HG03354 (cell line): ENCODE measurements at regions not wholly inside any gene's neighbourhood (a gene's known extent, or its start where the extent isn't known, plus 50 kb on each side); places are given as distances from the start of the nearest gene placed in this dataset.

ENCODE experiments used
- ATAC-seq: cut with Tn5 transposase; IDR thresholded peaks from one replicate; pipeline ENCODE4 v1.9.1; 2021; ENCODE audit warnings: mild to moderate bottlenecking; ENCODE audit not compliant: unreplicated experiment, poor library complexity, severe bottlenecking

DNA sequence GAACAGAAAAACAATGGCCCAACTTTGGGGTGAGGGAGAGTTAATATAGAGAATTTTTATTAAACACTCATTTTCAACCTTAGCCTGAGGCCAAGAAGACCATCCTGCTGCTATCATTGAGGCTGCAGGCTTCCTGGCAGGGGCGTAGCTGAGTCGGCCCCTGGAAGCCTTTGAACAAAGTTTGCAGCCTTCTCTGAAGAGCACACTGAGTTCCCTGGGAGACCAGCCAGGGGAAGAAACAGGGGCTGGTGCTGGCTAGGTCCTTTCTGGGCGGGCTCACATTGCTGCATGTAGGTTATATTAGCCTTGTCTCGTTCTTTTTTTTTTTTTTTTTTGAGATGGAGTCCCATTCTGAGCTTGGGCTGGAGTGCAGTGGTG lies 126.8 kb upstream of the HS6ST1 start:
- no peak for ATAC-seq

DNA sequence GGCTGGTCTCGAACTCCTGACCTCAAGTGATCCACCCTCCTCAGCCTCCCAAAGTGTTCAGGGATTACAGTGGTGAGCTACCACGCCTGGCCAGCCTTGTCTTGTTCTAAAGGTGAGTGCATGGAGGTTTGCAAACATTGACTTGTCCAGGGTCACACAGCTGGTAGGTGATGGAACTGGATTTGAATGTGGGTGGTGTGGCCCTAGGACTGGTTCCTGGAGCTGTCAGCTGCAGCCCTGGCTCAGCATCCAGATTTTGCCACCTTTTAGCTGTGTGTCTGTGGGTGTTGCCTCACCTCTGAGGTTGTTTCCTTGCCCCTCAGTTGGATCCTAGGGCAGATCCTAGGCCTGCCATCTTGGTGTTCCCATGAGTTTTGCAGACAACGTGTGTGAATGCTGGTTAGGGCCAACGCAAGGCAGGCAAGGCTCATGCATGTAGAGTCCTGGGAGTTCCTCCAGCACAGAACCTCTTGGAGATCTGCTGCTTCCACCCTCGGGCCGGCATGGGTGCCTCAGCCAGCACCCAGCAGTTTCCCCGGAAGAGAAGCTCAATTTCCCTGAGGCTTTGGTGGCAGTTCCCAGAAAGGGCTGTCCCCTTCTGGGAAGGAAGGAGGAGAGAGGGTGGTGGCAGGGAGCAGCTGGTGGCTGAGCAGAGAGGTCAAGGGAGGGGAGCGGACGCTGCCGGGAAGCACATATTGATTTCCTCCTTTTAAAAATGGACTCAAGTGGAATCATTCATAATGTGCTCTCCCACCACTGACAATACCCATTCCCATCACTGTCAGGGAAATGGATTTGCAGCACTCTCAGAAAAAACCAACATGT lies 127.6 kb upstream of the HS6ST1 start:
- ATAC-seq = no peak

DNA sequence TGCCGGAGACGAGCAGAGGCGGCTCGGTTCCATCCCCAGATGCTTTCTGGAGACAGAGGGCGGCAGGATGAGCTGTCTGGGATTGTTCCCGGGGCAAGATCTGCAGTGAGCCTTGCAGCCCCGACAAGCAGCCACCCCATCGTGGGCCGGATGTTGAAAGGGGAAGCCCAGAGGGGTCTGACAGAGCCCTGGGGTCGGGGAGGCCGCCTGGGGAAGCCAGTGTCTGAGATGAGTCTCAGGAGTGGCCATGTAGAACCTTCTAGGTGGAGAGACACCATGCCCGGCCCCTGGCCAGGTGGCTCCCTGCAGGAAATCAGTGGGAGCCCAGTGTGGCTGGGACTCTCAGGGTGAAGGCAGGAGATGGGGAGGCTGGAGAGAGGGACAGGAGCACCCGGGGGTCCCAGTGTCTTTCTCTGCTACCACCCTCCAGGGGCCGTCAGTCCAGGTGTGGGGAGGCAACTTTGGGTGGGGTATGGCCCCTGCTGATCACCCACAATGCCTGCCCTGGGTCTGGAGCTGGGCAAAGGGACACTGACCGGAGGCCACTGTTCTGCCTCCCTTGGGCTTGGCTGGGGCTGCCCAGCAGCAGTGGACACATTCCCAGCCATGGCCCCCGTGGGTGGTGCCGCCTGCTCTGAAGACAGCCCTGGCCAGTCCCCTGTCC lies 128.3 kb upstream of the HS6ST1 start:
- no peak for ATAC-seq

DNA sequence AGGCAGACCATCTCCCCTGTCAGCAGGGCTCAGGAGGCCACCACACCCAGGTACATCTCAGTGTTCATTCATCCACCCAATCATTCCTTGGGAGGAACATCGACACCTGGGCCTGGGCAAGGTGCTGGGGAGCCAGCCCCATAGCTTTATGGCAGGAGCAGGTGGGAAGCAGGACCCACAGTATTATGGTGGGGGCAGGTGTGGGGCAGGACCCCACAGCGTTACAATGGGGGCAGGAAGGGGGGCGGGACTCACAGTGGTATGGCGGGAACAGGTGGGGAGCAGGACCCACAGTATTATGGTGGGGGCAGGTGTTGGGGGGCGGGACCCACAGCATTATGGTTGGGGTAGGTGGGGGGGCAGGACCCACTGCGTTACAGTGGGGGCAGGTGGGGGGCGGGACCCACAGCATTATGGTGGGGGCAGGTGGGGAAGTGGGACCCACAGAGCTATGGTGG lies 128.9 kb upstream of the HS6ST1 start:
- no peak for ATAC-seq

DNA sequence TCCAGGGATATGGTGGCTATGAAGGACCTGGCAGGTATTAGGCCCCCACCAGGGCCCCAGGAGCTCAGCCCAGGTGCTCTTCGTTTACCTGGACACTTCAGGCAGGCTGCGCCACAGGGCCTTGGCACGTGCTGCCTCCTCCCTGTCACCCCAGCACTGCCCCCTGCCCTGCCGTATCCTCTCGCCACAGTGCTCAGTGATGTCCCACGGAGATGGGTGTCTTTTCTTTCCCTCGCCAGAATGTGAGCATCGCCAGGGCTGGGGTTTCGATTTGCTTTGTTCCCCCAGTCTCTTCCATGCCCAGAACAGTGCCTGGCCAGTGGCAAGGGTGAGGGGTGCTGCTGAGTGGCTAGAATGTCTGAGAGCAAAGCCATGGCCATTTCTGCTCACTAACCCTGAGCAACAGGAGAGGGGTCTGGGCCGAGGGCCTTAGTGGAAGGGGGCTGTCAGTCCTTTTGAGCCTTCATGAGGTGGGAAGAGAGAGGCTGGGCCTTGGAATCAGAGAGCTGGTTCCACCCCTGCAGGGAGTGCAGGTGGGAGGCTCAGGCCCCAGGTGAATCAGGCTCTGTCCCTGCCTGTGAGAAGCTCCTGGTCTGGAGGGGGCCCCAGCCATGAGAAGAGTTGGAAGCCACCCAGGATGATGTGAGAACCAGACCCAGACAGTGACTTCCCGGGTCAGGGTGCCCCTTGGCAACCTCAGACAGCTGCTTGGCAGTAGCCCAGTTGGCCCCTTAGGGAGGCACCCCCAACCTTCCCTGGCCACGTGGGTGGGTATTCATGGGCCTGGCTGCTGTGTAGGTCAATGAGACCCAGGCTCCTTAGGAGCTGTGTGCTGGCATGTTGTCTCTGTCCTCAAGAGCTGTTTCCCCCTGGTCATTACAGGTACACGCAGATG lies 129.9 kb upstream of the HS6ST1 start:
- ATAC-seq = no peak

DNA sequence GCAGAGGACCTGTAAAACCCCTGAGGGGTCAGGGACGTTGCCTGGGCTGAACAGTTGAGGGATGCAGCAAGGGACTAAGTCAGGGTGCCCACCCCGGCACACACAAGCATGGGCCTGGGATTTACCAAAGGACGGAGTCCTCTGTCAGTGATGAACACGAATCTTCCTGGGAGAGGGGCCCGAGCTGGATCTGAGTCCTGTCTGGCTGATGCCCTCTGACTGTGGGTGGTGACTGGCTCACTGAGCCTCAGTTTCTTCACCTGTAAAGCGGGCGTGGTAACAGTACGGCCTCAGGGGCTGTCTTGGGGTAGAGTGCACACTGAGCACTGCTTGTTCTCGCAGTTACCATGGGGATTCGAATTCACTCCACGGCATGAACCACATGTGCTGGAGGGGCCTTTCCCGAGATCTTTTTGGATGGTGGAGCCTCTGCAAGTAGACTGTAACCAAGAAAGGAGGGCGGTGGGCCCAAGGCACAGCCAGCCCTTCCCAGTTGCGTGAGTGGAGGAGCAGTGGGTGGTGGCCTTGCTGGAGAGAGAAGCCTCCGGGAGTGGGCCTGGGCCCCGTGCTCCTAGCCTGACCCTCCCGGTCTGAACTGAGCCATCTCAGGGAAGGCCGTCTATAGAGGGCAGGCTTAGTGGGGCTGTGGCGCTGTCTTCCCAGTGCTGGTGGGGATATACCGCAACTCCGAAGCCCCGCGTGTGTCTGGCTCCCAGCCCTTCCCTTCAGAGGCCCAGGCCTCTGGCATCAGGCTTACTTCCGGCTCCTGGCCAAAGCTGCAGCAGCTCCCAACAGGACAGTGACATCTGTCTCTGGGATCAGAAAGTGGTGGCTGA lies 130.8 kb upstream of the HS6ST1 start:
- ATAC-seq = no peak

DNA sequence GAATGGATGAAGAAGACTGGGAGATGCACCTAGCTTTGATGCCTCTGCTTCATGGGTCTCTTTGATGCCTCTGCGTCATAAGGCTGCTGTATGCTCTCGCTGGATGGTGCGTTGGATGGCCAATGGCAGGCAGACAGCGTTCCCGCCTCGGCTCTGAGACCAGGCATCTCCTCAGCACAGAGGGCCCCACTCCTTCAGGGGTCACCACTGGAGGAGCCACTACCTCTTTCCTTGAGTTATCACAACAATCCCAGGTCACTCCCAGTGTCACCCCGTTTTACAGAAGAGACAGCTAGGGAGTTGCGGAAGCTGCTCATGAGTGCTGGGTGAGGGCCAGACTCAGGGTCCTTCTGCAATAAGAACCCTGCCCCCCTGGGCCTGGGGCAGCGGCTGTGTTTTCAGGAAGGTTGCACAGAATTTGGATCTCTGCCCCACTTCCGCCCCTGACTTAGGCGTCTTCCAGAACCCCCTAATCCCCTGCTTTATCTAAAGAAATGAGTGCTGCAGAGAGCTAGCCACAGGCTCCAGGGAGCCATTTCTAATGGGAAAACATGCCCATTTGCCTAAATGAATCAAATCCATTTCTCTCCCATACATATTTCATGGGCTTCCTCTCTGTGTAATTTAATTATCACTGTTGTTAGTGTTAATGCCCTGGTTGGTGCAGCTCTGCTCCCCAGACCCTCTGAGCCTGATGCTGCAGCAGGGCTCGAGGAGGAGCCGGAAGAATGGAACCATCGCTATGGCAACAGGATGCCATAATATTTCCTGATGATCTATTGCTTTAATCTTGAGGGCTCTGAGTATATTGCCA lies 131.8 kb upstream of the HS6ST1 start:
- no peak for ATAC-seq

DNA sequence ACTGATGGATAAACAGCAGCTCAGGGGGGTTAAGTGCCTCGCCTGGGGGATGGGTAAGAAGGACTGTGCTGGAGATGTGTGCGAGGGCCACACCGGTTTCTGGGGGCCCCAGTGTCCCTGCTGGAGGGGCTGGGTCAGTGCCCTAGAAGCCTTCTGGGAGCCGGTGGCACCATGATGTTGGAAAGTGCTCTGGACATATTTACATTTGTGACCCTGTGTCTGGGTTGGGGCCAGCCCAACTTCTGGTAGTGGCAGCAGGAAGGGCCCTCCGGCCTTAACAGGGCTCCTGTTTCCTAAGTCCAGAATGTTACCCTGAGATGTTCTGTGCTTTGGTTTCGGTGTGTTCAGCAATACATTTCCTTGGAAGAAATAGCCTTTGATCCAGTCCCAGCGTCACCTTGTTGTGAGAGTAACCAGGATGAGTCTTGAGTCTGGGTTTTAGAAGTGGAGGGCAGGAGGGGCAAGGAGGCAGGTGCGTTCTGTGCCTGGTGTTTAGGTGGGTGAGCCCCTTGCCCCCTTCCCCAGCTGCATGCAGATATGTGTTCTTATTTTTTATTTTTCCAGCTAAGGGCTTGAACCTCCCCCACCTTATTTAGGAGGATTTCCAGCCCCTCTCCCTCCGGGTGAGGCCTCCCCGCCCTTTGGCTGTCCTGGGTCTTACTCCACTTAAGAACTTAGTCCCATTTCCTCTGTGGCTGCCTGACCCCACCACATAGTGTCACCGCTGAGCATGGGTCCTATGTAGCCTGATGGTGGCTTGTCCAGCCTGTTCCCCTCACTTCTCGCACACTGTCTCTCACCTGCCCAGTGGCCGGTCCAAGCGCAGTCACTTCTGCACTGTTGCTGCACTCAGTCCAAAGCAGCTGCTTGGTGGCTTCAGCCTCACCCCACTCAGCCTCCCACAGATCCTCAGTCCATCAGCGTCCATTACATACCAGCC lies 132.7 kb upstream of the HS6ST1 start:
- no peak for ATAC-seq

DNA sequence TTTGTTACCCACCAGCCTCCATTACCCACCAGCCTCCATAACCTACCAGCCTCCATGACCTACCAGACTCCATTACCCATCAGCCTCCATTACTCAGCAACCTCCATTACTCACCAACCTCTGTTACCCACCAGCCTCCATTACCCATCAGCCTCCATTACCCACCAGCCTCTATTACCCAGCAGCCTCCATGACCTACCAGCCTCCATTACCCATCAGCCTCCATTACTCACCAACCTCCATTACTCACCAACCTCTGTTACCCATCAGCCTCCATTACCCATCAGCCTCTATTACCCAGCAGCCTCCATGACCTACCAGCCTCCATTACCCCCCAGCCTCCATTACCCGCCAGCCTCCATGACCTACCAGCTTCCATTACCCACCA lies 133.3 kb upstream of the HS6ST1 start:
- ATAC-seq = no peak

DNA sequence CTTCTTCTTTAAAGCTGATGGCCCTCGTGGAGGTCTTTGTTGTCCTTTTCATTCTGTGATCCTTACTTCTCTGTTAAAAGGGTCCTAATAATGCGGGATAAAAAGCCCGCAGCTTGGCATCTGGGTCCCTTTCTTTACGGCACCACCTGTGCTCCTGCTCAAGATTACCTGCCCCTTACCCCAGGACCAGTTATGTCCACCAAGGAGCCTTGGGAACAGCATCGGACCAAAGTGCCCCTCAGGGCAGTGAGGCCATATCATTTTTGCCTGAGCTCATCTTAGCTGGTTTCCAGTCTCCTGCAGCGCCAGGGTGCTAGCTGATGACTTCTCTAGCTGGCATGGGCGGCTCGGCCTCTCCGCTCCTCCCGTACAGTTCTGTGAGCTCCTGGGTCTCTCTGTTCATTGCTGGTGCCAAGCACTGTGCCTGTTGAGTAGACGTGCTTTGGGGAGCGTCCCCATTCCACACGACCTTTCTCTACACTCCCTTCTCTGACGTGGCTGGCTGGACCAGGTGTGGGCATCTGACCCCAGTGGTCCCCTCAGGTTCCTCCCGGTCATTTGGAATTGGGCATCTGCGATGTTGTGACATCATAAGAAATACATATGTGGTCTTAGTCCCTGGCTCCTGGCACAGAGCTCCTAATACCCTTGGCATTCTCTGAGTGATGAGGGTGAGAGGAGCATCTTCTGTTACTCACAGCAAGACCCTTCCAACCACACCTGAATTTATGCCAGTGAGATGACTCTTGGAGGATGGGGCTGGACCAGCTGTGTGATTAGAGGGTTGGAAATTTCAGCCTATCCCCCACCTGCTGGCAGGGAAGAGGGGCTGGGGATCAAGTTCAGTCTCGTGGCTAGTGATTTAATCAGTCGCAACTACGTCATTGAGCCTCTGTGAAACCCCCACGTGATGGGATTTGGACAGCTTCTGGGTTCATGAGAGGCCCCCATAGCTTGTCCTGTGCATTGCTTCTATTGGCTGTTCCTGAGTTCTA lies 134.2 kb upstream of the HS6ST1 start:
- ATAC-seq = no peak

DNA sequence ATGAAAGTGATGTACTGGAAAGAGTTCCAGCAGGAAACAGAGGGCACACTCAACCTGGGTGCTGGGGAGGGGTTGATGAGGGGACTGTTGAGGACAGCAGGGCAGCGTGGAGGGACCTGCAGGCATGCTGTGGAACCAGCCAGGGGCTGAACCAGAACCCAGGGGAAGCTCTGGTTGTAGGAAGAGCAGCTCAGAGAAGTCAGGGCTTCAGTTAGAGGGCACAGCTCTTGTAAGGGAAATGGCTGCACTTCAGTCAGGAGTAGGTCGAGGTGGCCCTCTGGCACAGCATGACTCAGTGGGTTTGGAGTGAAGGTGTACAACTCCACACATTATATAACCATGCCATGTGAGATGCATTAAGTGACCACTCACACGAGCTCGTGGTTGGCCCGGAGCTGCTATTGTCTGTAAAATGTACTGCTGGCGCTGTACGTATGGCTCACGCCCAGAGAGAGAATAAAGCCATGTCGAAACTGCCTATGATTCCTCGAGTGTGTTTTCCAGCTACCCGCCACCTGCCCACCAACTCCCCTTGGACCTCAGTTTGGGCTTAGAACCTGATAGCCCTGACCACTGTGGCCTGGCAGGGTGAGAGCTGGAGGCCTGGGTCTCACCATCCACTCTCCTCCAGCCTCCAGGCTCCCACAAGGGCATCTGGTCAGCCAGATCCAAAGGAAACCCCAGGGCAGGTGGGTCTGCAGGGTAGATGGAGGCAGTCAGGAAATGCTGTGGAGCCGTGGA lies 136.5 kb upstream of the HS6ST1 start:
- ATAC-seq = no peak

DNA sequence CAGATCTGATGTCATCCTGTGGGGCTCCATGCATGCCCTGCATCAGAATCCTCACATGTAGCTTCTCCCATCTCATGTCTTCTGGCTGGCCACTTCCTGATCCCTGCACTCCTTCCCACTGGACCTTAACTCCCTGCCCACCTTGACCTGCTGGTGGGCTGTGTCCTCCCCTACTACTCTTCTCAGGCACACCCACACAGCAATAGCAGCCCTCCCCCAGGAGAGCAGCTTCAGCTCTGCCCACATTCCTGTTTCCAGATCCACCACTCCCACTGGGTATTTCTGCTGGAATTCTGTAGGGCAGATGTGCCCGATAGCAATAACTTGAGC lies 137.0 kb upstream of the HS6ST1 start:
- no peak for ATAC-seq

DNA sequence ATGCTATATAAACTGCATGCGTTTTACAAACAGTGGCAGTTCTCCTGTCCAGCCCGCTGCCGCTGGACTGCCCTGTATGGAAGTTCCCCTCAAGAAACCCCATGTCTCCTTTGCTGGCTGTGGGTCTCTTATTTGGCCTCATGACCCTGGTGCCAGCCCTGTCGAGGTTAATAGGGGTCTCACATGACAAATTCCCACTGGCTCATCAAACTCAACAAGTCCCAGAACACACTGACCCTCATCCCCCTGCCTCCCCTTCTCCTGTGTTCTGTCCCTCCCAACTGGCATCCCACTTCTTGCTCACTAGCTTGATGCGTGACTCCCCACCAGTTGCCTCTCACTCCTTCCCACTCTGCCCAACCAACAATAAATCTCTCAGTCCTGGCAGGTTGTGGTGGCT lies 137.6 kb upstream of the HS6ST1 start:
- no peak for ATAC-seq

DNA sequence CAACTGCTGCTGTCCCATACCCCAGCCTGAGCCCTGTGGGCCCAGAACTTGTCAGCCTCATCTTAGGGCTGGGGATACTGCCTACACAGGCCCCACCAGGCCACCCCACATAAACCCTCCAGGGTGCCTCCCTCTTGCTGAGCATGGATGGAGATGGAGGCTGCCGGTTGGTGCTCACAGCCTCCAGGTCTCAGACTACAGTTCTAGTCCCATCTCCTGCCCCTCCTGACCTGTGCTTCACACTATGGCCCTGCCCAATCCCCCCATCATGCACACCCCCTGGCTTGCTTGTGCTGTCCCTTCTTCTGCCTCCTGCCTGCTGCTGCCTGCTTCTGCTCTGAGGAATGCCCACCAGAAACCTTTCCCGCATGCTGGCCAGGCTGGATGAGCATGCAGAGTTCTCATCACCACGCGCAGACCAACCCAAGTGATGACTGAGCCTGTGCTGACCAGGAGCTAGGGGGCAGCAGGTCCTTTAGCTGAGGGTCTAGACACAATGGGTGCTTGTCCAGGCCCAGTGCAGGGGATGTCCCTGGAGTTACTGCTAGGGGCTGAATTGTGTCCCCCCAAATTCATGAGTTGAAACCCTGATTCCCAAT lies 138.4 kb upstream of the HS6ST1 start:
- no peak for ATAC-seq

DNA sequence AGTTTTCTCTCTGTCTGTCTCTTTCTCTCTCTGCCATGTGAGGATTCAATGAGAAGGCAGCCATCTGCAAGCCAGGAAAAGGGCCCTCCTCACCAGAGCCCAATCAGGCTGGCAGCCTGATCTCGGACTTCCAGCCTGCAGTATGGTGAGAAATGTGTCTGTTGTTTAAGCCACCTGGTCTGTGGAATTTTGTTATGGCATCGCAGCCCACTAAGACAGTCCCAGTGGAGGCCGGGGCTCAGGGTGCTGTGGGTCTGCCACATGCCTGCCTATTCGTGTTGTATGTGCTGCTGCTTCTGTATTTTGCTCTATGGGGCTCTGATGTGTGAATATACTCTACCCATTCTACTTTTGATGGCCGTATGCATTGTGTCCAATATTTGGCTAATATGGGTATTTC lies 139.0 kb upstream of the HS6ST1 start:
- no peak for ATAC-seq

DNA sequence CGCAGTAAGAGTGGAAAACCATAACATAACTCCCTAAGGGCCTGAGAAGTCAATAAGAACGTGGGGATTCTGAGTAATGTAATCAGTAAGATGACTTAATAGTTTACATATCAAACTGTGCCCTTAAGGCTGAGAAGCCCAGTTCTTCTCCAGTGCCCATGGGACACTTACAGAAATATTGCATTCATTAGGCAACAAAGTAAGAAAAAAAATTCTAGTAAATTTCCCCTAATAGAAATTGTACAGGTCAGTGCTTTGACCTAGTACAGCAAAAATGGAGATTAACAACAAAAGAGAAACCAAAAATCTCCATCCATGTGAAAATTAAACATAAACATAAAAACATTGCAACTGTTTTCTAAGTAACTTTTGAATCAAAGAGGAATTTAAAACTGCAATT lies 139.8 kb upstream of the HS6ST1 start:
- ATAC-seq = no peak
